Ishikawa (cell line): ENCODE measurements at regions not wholly inside any gene's neighbourhood (a gene's known extent, or its start where the extent isn't known, plus 50 kb on each side); places are given as distances from the start of the nearest gene placed in this dataset.

Experiments
- CEBPB ChIP-seq: IDR thresholded peaks from 2 replicates; pipeline ENCODE4 v1.6.1; 2012
- CREB1 ChIP-seq: IDR thresholded peaks from 2 replicates; pipeline ENCODE4 v1.6.1; 2012; ENCODE audit warnings: low read depth
- EGR1 ChIP-seq: IDR thresholded peaks from 2 replicates; pipeline ENCODE4 v1.6.1; 2012
- EP300 ChIP-seq: IDR thresholded peaks from 2 replicates; pipeline ENCODE4 v1.6.1; 2012; ENCODE audit warnings: borderline replicate concordance
- FOXM1 ChIP-seq: IDR thresholded peaks from 2 replicates; pipeline ENCODE4 v1.6.1; 2012; ENCODE audit warnings: low read depth, borderline replicate concordance
- MAX ChIP-seq: IDR thresholded peaks from 2 replicates; pipeline ENCODE4 v1.6.1; 2012
- NFIC ChIP-seq: IDR thresholded peaks from 2 replicates; pipeline ENCODE4 v1.6.1; 2012
- RAD21 ChIP-seq: IDR thresholded peaks from 2 replicates; pipeline ENCODE4 v1.6.1; 2012; ENCODE audit warnings: low read depth
- REST ChIP-seq: IDR thresholded peaks from 2 replicates; pipeline ENCODE4 v1.6.1; 2012; ENCODE audit warnings: low read depth, mild to moderate bottlenecking
- TAF1 ChIP-seq: IDR thresholded peaks from 2 replicates; pipeline ENCODE4 v1.6.1; 2012; ENCODE audit warnings: low read depth, mild to moderate bottlenecking
- TCF12 ChIP-seq: IDR thresholded peaks from 2 replicates; pipeline ENCODE4 v1.6.1; 2012; ENCODE audit warnings: low read depth
- TEAD4 ChIP-seq: IDR thresholded peaks from 2 replicates; pipeline ENCODE4 v1.6.1; 2012
- USF1 ChIP-seq: IDR thresholded peaks from 2 replicates; pipeline ENCODE4 v1.6.1; 2012
- YY1 ChIP-seq: IDR thresholded peaks from 2 replicates; pipeline ENCODE4 v1.6.1; 2012; ENCODE audit warnings: low read depth
- ZBTB7A ChIP-seq: IDR thresholded peaks from 2 replicates; pipeline ENCODE4 v1.6.1; 2012; ENCODE audit warnings: low read depth

GRCh38 chr10:52424341-52424740 is 110.3 kb downstream of the DKK1 start:
- TF ChIP-seq ZBTB7A (no peak), FOXM1 (no peak), EGR1 (no peak), MAX (no peak), CREB1 (no peak), EP300 (no peak), TCF12 (no peak), TEAD4 (no peak), CEBPB (no peak), RAD21 (no peak)

GRCh38 chr10:52434734-52435133 is 120.7 kb downstream of the DKK1 start:
- TF ChIP-seq REST, result no peak
- no peak for TF ChIP-seq FOXM1
- no peak for TF ChIP-seq MAX
- no peak for TF ChIP-seq TAF1
- no peak for TF ChIP-seq NFIC
- no peak for TF ChIP-seq ZBTB7A
- no peak for TF ChIP-seq CREB1
- TF ChIP-seq TCF12, result no peak
- TF ChIP-seq RAD21, result no peak

- TF ChIP-seq YY1 (no peak), ZBTB7A (no peak), RAD21 (no peak), MAX (no peak), EGR1 (no peak), CREB1 (no peak), FOXM1 (no peak), CEBPB (no peak), TCF12 (no peak), REST (no peak), TEAD4 (no peak), EP300 (no peak), NFIC (no peak), USF1 (no peak), TAF1 (no peak)
These were observed 122.6 kb downstream of the DKK1 start for GRCh38 chr10:52436664-52437063.

- TF ChIP-seq REST (no peak), TAF1 (no peak), EP300 (no peak), TCF12 (no peak), NFIC (no peak)
These were observed 123.1 kb downstream of the DKK1 start for GRCh38 chr10:52437205-52437646.

GRCh38 chr10:52438119-52438518 is 124.0 kb downstream of the DKK1 start:
- no peak for TF ChIP-seq RAD21
- no peak for TF ChIP-seq MAX
- no peak for TF ChIP-seq TEAD4
- no peak for TF ChIP-seq CREB1
- no peak for TF ChIP-seq NFIC
- TF ChIP-seq EP300, result no peak
- no peak for TF ChIP-seq USF1
- no peak for TF ChIP-seq CEBPB
- no peak for TF ChIP-seq YY1
- no peak for TF ChIP-seq EGR1
